Gastrocnemius medialis (tissue), 4 donors: ENCODE measurements at regions not wholly inside any gene's neighbourhood (a gene's known extent, or its start where the extent isn't known, plus 50 kb on each side); places are given as distances from the start of the nearest gene placed in this dataset.

Source experiments
- CTCF ChIP-seq, 5 experiments: fragments of 450-650 bp in 3 of 5; fragments of 200-600 bp in 2 of 5; sonication (generic) in 2 of 5; IDR thresholded peaks in 4 of 5; conservative IDR thresholded peaks in 1 of 5; 1 replicate in 4 of 5; 2 replicates in 1 of 5; pipeline ENCODE4 v1.5.1; 2016 to 2019; ENCODE audit warnings: antibody characterized with exemption in 5 of 5, mild to moderate bottlenecking in 3 of 5, moderate library complexity in 3 of 5
- POLR2A ChIP-seq, 2 donors: fragments of 450-650 bp; IDR thresholded peaks; one replicate each; pipeline ENCODE4 v1.6.1; 2017; ENCODE audit warnings: antibody characterized with exemption in 2 of 2, mild to moderate bottlenecking in 2 of 2, moderate library complexity in 2 of 2

GRCh38 chr1:42017730-42018129 is 99.0 kb upstream of the HIVEP3 start:
- TF ChIP-seq CTCF (IDR thresholded peaks at IDR 0.05 in 4 of 5, conservative IDR thresholded peaks at IDR 0.05 in 1 of 5) = no peak
- no peak for TF ChIP-seq POLR2A (IDR thresholded peaks at IDR 0.05)
